GM12878 (cell line): ENCODE measurements at regions not wholly inside any gene's neighbourhood (a gene's known extent, or its start where the extent isn't known, plus 50 kb on each side); places are given as distances from the start of the nearest gene placed in this dataset.

Source experiments
- ATAC-seq: fragments of 200-7000 bp; cut with Tn5 transposase; 3 replicates; pipeline ENCODE4 v1.9.1; 2020; ENCODE audit warnings: mild to moderate bottlenecking, moderate library complexity
- BruUV-seq: library from RNA; stranded (reverse); fragments of 400-500 nt; replicated peaks from 2 replicates; lab custom pipeline; 2021; lab: Mats Ljungman, UMichigan
- CTCF ChIA-PET: fragments of 300-600 bp; sonication (Branson Sonifier 250); formaldehyde crosslinking; extraction: SDS; loops from one replicate; lab custom pipeline; 2021; ENCODE audit warnings: inconsistent platforms; lab: Yijun Ruan, JAX
- POLR2A ChIA-PET: fragments of 350-600 bp; formaldehyde crosslinking; extraction: SDS; loops from one replicate; lab custom pipeline; 2021; ENCODE audit warnings: inconsistent platforms; lab: Charles Lee
- RAD21 ChIA-PET: fragments of 300-600 bp; sonication (Branson Sonifier 250); formaldehyde crosslinking; loops from one replicate; lab custom pipeline; 2023; ENCODE audit warnings: antibody characterized with exemption; ENCODE audit not compliant: unreplicated experiment; lab: Charles Lee
- SMC1A ChIA-PET: fragments of 300-600 bp; sonication (Branson Sonifier 250); formaldehyde crosslinking; loops from one replicate; lab custom pipeline; 2023; ENCODE audit not compliant: unreplicated experiment, uncharacterized antibody; lab: Charles Lee
- DNase-seq: peaks from one replicate; pipeline ENCODE4 v3.0.0-alpha.2; 2011; ENCODE audit warnings: low read depth, low spot score
- FAIRE-seq: peaks from 3 replicates; lab custom pipeline; 2011; peaks lifted over from hg19 to GRCh38; lab: Jason Lieb, UNC
- H2AFZ ChIP-seq: 2 replicates; pipeline ENCODE4 v1.6.0; 2011; ENCODE audit warnings: low read depth, low read length, control low read depth; ENCODE audit not compliant: control insufficient read depth
- H3K27ac ChIP-seq: 2 replicates; pipeline ENCODE4 v1.5.1; 2011; ENCODE audit warnings: control low read depth; ENCODE audit not compliant: control insufficient read depth, insufficient read depth
- H3K27me3 ChIP-seq, 2 experiments: replicated peaks in 1 of 2; 2 replicates each; pipeline versions ENCODE4 v1.6.0 to v1.6.1; 2011; ENCODE audit warnings: low read length in 1 of 2; ENCODE audit not compliant: control insufficient read depth in 2 of 2, insufficient read depth in 2 of 2
- H3K36me3 ChIP-seq, 2 experiments: 2 replicates each; pipeline ENCODE4 v1.5.1; 2011; ENCODE audit warnings: low read length in 1 of 2; ENCODE audit not compliant: control insufficient read depth in 2 of 2, insufficient read depth in 2 of 2
- H3K4me1 ChIP-seq: 2 replicates; pipeline ENCODE4 v1.6.1; 2011; ENCODE audit warnings: mild to moderate bottlenecking, low read length, moderate library complexity, mixed read lengths; ENCODE audit not compliant: control insufficient read depth, insufficient read depth
- H3K4me2 ChIP-seq: 2 replicates; pipeline ENCODE4 v1.6.0; 2011; ENCODE audit warnings: control low read depth; ENCODE audit not compliant: control insufficient read depth, insufficient read depth
- H3K4me3 ChIP-seq: fragments of 200-600 bp; sonication (generic); 2 replicates; pipeline ENCODE4 v1.5.1; 2016
- H3K79me2 ChIP-seq: 2 replicates; pipeline ENCODE4 v1.6.0; 2011; ENCODE audit warnings: low read length; ENCODE audit not compliant: control insufficient read depth, insufficient read depth
- H3K9ac ChIP-seq: 2 replicates; pipeline ENCODE4 v1.8.0; 2011; ENCODE audit warnings: low read length, control low read depth, mixed read lengths; ENCODE audit not compliant: control insufficient read depth, insufficient read depth
- H3K9me3 ChIP-seq: replicated peaks from 3 replicates; pipeline ENCODE4 v1.5.1; 2011; ENCODE audit warnings: mild to moderate bottlenecking, low read length; ENCODE audit not compliant: control insufficient read depth, insufficient read depth
- H4K20me1 ChIP-seq: 2 replicates; pipeline ENCODE4 v1.6.0; 2011; ENCODE audit not compliant: control insufficient read depth, insufficient read depth
- E2F8 ChIP-seq: fragments of 450-650 bp; IDR thresholded peaks from 2 replicates; pipeline ENCODE4 v1.6.1; 2018; ENCODE audit warnings: mild to moderate bottlenecking, low read depth, moderate library complexity; ENCODE audit not compliant: partially characterized antibody
- EZH2 ChIP-seq: IDR thresholded peaks from 2 replicates; pipeline ENCODE4 v1.6.1; 2012; ENCODE audit warnings: low read depth, mild to moderate bottlenecking, control low read depth, inconsistent platforms, low read length, borderline replicate concordance; ENCODE audit not compliant: control insufficient read depth
- GABPA ChIP-seq: IDR thresholded peaks from 2 replicates; pipeline ENCODE4 v1.6.1; 2014; ENCODE audit warnings: antibody characterized with exemption, low read depth, mild to moderate bottlenecking, inconsistent platforms
- MEF2A ChIP-seq: IDR thresholded peaks from 2 replicates; pipeline ENCODE4 v1.6.1; 2011; ENCODE audit warnings: low read depth, mild to moderate bottlenecking, low read length, moderate library complexity; ENCODE audit not compliant: insufficient read depth
- MTA3 ChIP-seq: IDR thresholded peaks from 2 replicates; pipeline ENCODE4 v1.6.1; 2012; ENCODE audit warnings: low read length, inconsistent platforms, borderline replicate concordance
- NBN ChIP-seq: fragments of 450-650 bp; IDR thresholded peaks from 2 replicates; pipeline ENCODE4 v1.6.1; 2016
- SMC3 ChIP-seq: IDR thresholded peaks from 2 replicates; pipeline ENCODE4 v1.6.1; 2011; ENCODE audit warnings: low read length, improper control_type of control experiment, borderline replicate concordance
- TARDBP ChIP-seq: IDR thresholded peaks from 2 replicates; pipeline ENCODE4 v1.6.1; 2016; ENCODE audit warnings: borderline replicate concordance
- TCF7 ChIP-seq: IDR thresholded peaks from 2 replicates; pipeline ENCODE4 v1.6.1; 2014; ENCODE audit warnings: antibody characterized with exemption, borderline replicate concordance
- ZNF384 ChIP-seq: IDR thresholded peaks from 2 replicates; pipeline ENCODE4 v1.6.1; 2012; ENCODE audit warnings: low read depth, mild to moderate bottlenecking, low read length, improper control_type of control experiment, borderline replicate concordance
- WGBS: methylation state at CpG from one replicate; pipeline ENCODE4 v1.1.6; 2016; ENCODE audit warnings: low lambda C conversion rate; ENCODE audit not compliant: insufficient replicate concordance, insufficient coverage; ENCODE audit errors: missing lambda C conversion rate; 5-methylcytosine and 5-hydroxymethylcytosine counted together
- in situ Hi-C: fragments of 300-500 bp; cut with MboI; formaldehyde crosslinking; loops from 9 replicates; pipeline ENCODE4 v1.14.3; 2018; ENCODE audit warnings: mixed read lengths
- intact Hi-C: fragments of 100-400 bp; cut with micrococcal nuclease; formaldehyde crosslinking; loops from one replicate; pipeline ENCODE4 v1.14.2; 2022; ENCODE audit not compliant: unreplicated experiment
- TF ChIP-seq, protein P1 (sequence below): IDR thresholded peaks from 2 replicates; pipeline ENCODE4 v1.6.1; 2012; ENCODE audit warnings: low read depth, low read length, improper control_type of control experiment
- TF ChIP-seq, protein P2 (sequence below): IDR thresholded peaks from 2 replicates; pipeline ENCODE4 v1.6.1; 2011; ENCODE audit warnings: borderline replicate concordance, low read depth, mild to moderate bottlenecking, moderate library complexity, low read length; ENCODE audit not compliant: insufficient read depth, poor library complexity, severe bottlenecking

DNA sequence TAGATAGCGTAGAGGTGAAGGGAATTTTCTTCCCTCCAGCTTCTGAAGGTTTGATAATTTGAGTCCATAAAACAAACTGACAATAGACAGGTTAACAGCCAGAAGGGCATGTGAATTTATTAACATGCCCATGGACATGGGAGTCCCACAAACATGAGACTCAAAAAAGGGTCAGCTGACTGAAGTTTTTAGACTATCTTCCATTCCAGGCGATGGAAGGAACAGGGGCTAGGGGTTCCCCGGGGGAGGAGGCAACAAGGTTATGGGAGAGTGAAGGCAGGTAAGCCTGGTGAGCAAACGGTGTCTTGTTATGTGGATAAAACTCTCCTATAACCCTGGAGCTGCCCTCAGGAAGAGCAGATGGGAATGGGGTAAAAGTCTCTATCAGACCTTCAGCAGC, 81.5 kb upstream of the SORBS2 start:
- POLR2A ChIA-PET = no interaction called here
- Histone ChIP-seq H3K9me3 (no peaks in the 10 kb centered on the region; the same call in 2 of the 3 replicates), H3K4me1 (peaks cover 6% of the 10 kb centered on the region), H3K27ac (no peak overlapping the region), H3K4me3 (no peak overlapping the region), H3K36me3 (no peaks in the 10 kb centered on the region), H4K20me1 (no peaks in the 10 kb centered on the region), H3K27me3 (no peaks in the 10 kb centered on the region; a peak in 1 of 4 replicates), H3K4me2 (no peak overlapping the region), H3K9ac (no peak overlapping the region), H3K79me2 (no peaks in the 10 kb centered on the region), H2AFZ (no peak overlapping the region)
- ATAC-seq (no peak), DNase-seq (no peak), FAIRE-seq (no peak)
- 32% methylated on average over 4 of the region's 4 CpGs for WGBS
- in situ Hi-C loops (no loop called here), intact Hi-C loops (loop anchor here (5.0 kb wide), 1 partner anchor 251 kb away; no protein-coding TSS in a partner anchor)
- CTCF ChIA-PET = no interaction called here
- TF ChIP-seq E2F8 (no peak), EZH2 (no peak), NBN (no peak), MTA3 (no peak), GABPA (no peak), TARDBP (no peak), TCF7 (no peak), ZNF384 (no peak), SMC3 (no peak), MEF2A (no peak)
- TF ChIP-seq, protein P1, sequence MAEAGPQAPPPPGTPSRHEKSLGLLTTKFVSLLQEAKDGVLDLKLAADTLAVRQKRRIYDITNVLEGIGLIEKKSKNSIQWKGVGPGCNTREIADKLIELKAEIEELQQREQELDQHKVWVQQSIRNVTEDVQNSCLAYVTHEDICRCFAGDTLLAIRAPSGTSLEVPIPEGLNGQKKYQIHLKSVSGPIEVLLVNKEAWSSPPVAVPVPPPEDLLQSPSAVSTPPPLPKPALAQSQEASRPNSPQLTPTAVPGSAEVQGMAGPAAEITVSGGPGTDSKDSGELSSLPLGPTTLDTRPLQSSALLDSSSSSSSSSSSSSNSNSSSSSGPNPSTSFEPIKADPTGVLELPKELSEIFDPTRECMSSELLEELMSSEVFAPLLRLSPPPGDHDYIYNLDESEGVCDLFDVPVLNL = no peak
- TF ChIP-seq, protein P2, sequence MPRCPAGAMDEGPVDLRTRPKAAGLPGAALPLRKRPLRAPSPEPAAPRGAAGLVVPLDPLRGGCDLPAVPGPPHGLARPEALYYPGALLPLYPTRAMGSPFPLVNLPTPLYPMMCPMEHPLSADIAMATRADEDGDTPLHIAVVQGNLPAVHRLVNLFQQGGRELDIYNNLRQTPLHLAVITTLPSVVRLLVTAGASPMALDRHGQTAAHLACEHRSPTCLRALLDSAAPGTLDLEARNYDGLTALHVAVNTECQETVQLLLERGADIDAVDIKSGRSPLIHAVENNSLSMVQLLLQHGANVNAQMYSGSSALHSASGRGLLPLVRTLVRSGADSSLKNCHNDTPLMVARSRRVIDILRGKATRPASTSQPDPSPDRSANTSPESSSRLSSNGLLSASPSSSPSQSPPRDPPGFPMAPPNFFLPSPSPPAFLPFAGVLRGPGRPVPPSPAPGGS = no peak
- SMC1A ChIA-PET = no interaction called here
- RAD21 ChIA-PET = no interaction called here
- BruUV-seq = no TSS peak
